Panc1 (cell line): ENCODE measurements at regions not wholly inside any gene's neighbourhood (a gene's known extent, or its start where the extent isn't known, plus 50 kb on each side); places are given as distances from the start of the nearest gene placed in this dataset.

Experiments
- CTCF ChIP-seq: fragments of 450-650 bp; IDR thresholded peaks from 2 replicates; pipeline ENCODE4 v1.5.1; 2017; ENCODE audit warnings: mild to moderate bottlenecking
- POLR2AphosphoS5 ChIP-seq: IDR thresholded peaks from 2 replicates; pipeline ENCODE4 v1.6.1; 2012; ENCODE audit warnings: mild to moderate bottlenecking, low read depth, low read length, moderate library complexity
- REST ChIP-seq, 2 experiments: IDR thresholded peaks; 2 replicates each; pipeline ENCODE4 v1.6.1; 2011 to 2012; ENCODE audit warnings: low read depth in 2 of 2, control low read depth in 1 of 2, low read length in 1 of 2, mild to moderate bottlenecking in 1 of 2, moderate library complexity in 1 of 2; ENCODE audit not compliant: insufficient read depth in 1 of 2
- SIN3A ChIP-seq: IDR thresholded peaks from 2 replicates; pipeline ENCODE4 v1.6.1; 2012; ENCODE audit warnings: low read depth, mild to moderate bottlenecking, low read length, moderate library complexity, borderline replicate concordance; ENCODE audit not compliant: insufficient read depth
- TCF7L2 ChIP-seq: IDR thresholded peaks from 2 replicates; pipeline ENCODE4 v1.6.1; 2011; ENCODE audit warnings: mild to moderate bottlenecking, low read depth, low read length, inconsistent platforms

GRCh38 chr18:32831781-32832180, 59.0 kb upstream of the KLHL14 start:
- TF ChIP-seq CTCF (no peak), POLR2AphosphoS5 (no peak), TCF7L2 (no peak), REST (IDR thresholded peaks at IDR 0.05; ENCODE audit: insufficient read depth in 1 of 2, low read depth in 2 of 2, low read length in 1 of 2) (no peak), SIN3A (no peak)
